ENCODE measurements at regions not wholly inside any gene's neighbourhood (a gene's known extent, or its start where the extent isn't known, plus 50 kb on each side); places are given as distances from the start of the nearest gene placed in this dataset.
"Not testable (repeated sequence)": the region's sequence is repeated elsewhere in the genome, so short reads cannot be mapped to it uniquely, and the experiment has no call there.

DNA sequence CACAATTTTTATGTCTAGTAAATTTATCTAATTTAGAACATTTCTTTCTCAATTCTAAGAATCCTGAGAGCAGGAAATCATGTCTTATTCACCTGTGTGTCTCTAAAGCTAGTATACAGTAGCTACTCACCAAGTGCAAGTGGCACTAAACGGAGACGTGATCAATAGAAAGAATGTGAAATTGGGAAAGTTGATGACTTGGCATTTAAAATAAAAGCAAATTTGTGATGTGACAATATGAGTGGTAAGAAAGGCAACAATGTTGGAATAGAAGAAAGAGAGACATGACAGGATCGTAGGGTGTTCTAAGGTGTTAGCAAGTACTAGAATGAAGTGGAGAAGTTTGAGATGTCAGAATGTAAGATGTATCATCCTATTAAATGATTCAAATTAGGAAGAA lies 725.9 kb downstream of the BCKDHB start:
- TF ChIP-seq CTCF (IDR thresholded peaks at IDR 0.05; ENCODE audit: control extremely low read depth, extremely low read depth) = no peak
- WGBS, 2 donors = 90 to 96% methylated on average over 3 of the region's 3 CpGs
- no peaks in the 10 kb centered on the region for H3K27me3 ChIP-seq (ENCODE audit: control insufficient read depth in 3 of 3, insufficient read depth in 3 of 3, low read length in 2 of 3)

GRCh38 chr6:80793411-80793810 lies 686.9 kb downstream of the BCKDHB start:
- Histone ChIP-seq H3K9me3 (ENCODE audit: control insufficient read depth in 4 of 4, insufficient read depth in 3 of 4, low read length in 3 of 4) (peaks cover 0 to 2% (median 0%) of the 10 kb centered on the region in 4 donors), H3K27ac (ENCODE audit: low read depth in 1 of 2, low read length in 1 of 2) (no peak overlapping the region), H3K9ac (ENCODE audit: insufficient read depth in 1 of 2, low read length in 2 of 2) (no peak overlapping the region), H3K36me3 (ENCODE audit: control insufficient read depth in 4 of 4, insufficient read depth in 4 of 4, low read length in 4 of 4) (no peaks in the 10 kb centered on the region), H3K4me3 (no peak overlapping the region), H3K4me1 (ENCODE audit: control insufficient read depth in 5 of 5, insufficient read depth in 5 of 5, low read length in 5 of 5) (no peaks in the 10 kb centered on the region), H3K27me3 (ENCODE audit: control insufficient read depth in 3 of 3, insufficient read depth in 3 of 3, low read length in 2 of 3) (no peaks in the 10 kb centered on the region)
- 82 to 86% methylated on average over 2 of the region's 2 CpGs for WGBS, 2 donors
- DNase-seq (no peak), ATAC-seq (ENCODE audit: insufficient read depth, low FRiP score) (no peak)
- TF ChIP-seq CTCF (IDR thresholded peaks at IDR 0.05; ENCODE audit: control extremely low read depth, extremely low read depth) = no peak

More for the DNA sequence above, 725.9 kb downstream of the BCKDHB start:
- no peak overlapping the region for H3K4me3 ChIP-seq
- H3K36me3 ChIP-seq (ENCODE audit: control insufficient read depth in 4 of 4, insufficient read depth in 4 of 4, low read length in 4 of 4) = no peaks in the 10 kb centered on the region
- DNase-seq (no peak), ATAC-seq (ENCODE audit: insufficient read depth, low FRiP score) (no peak)
- H3K9ac ChIP-seq (ENCODE audit: insufficient read depth in 1 of 2, low read length in 2 of 2) = no peak overlapping the region
- no peak overlapping the region for H3K27ac ChIP-seq (ENCODE audit: low read depth in 1 of 2, low read length in 1 of 2)
- no peaks in the 10 kb centered on the region for H3K4me1 ChIP-seq (ENCODE audit: control insufficient read depth in 5 of 5, insufficient read depth in 5 of 5, low read length in 5 of 5)
- H3K9me3 ChIP-seq (ENCODE audit: control insufficient read depth in 4 of 4, insufficient read depth in 3 of 4, low read length in 3 of 4) = no peaks in the 10 kb centered on the region

DNA sequence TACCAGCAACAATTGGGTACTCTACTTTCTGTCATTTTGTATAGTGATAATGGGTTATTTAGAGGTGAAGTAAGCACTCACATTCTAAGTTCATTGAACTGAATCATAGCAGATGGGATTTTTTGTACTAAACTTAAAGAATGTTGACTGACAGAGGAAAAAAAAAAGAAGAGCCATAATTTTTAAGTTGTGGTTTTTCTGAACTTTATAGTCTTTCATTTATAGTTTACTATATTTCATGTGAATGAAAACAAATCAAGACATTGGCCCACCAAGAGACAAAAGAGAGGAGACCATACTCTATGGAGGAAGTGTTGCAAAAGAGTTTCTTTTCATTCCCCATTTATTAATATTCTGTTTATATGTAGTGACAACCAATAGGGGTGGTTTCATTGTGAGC lies 685.7 kb downstream of the BCKDHB start:
- ATAC-seq (ENCODE audit: insufficient read depth, low FRiP score) = no peak
- Histone ChIP-seq H3K27me3 (ENCODE audit: control insufficient read depth in 3 of 3, insufficient read depth in 3 of 3, low read length in 2 of 3) (no peaks in the 10 kb centered on the region), H3K9ac (ENCODE audit: insufficient read depth in 1 of 2, low read length in 2 of 2) (no peak overlapping the region), H3K36me3 (ENCODE audit: control insufficient read depth in 4 of 4, insufficient read depth in 4 of 4, low read length in 4 of 4) (no peaks in the 10 kb centered on the region), H3K9me3 (ENCODE audit: control insufficient read depth in 4 of 4, insufficient read depth in 3 of 4, low read length in 3 of 4) (no peaks in the 10 kb centered on the region), H3K4me1 (ENCODE audit: control insufficient read depth in 5 of 5, insufficient read depth in 5 of 5, low read length in 5 of 5) (no peaks in the 10 kb centered on the region), H3K4me3 (no peak overlapping the region), H3K27ac (ENCODE audit: low read depth in 1 of 2, low read length in 1 of 2) (no peak overlapping the region)
- DNase-seq = no peak
- no peak for TF ChIP-seq CTCF (IDR thresholded peaks at IDR 0.05; ENCODE audit: control extremely low read depth, extremely low read depth)

GRCh38 chr6:80789912-80790570 lies 683.6 kb downstream of the BCKDHB start:
- no peaks in the 10 kb centered on the region for H3K4me1 ChIP-seq (ENCODE audit: control insufficient read depth in 5 of 5, insufficient read depth in 5 of 5, low read length in 5 of 5)
- H3K36me3 ChIP-seq (ENCODE audit: control insufficient read depth in 4 of 4, insufficient read depth in 4 of 4, low read length in 4 of 4) = no peaks in the 10 kb centered on the region
- no peaks in the 10 kb centered on the region for H3K9me3 ChIP-seq (ENCODE audit: control insufficient read depth in 4 of 4, insufficient read depth in 3 of 4, low read length in 3 of 4)
- no peak overlapping the region for H3K4me3 ChIP-seq
- H3K9ac ChIP-seq (ENCODE audit: insufficient read depth in 1 of 2, low read length in 2 of 2) = no peak overlapping the region
- peak in 1 of 3 donors; percentile 0 for DNase-seq
- ATAC-seq (ENCODE audit: insufficient read depth, low FRiP score) = peak; percentile 44
- H3K27me3 ChIP-seq (ENCODE audit: control insufficient read depth in 3 of 3, insufficient read depth in 3 of 3, low read length in 2 of 3) = no peaks in the 10 kb centered on the region
- 35 to 71% methylated on average over 1 of the region's 1 CpG for WGBS, 2 donors
- no peak overlapping the region for H3K27ac ChIP-seq (ENCODE audit: low read depth in 1 of 2, low read length in 1 of 2)
- TF ChIP-seq CTCF (IDR thresholded peaks at IDR 0.05; ENCODE audit: control extremely low read depth, extremely low read depth) = no peak

DNA sequence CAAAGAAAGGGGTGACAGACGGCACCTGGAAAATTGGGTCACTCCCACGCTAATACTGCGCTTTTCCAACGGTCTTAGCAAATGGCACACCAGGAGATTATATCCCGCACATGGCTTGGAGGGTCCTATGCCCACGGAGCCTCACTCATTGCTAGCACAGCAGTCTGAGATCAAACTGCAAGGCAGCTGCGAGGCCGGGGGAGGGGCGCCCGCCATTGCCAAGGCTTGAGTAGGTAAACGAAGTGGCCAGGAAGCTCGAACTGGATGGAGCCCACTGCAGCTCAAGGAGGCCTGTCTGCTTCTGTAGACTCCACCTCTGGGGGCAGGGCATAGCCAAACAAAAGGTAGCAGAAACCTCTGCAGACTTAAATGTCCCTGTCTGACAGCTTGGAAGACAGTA lies 676.8 kb downstream of the BCKDHB start:
- 92 to 93% methylated on average over 12 of the region's 12 CpGs for WGBS, 2 donors
- H3K27ac ChIP-seq (ENCODE audit: low read depth in 1 of 2, low read length in 1 of 2); H3K4me1 ChIP-seq (ENCODE audit: control insufficient read depth in 5 of 5, insufficient read depth in 5 of 5, low read length in 5 of 5); H3K9me3 ChIP-seq (ENCODE audit: control insufficient read depth in 4 of 4, insufficient read depth in 3 of 4, low read length in 3 of 4); H3K36me3 ChIP-seq (ENCODE audit: control insufficient read depth in 4 of 4, insufficient read depth in 4 of 4, low read length in 4 of 4); H3K27me3 ChIP-seq (ENCODE audit: control insufficient read depth in 3 of 3, insufficient read depth in 3 of 3, low read length in 2 of 3); H3K9ac ChIP-seq (ENCODE audit: insufficient read depth in 1 of 2, low read length in 2 of 2); ATAC-seq (ENCODE audit: insufficient read depth, low FRiP score); DNase-seq; H3K4me3 ChIP-seq: not testable (repeated sequence)

Measured in lung (tissue), 11 donors.